WERI-Rb-1 (cell line): ENCODE measurements at regions not wholly inside any gene's neighbourhood (a gene's known extent, or its start where the extent isn't known, plus 50 kb on each side); places are given as distances from the start of the nearest gene placed in this dataset.

Experiments
- DNase-seq: peaks from one replicate; pipeline ENCODE4 v3.0.0-alpha.2; 2020
- H3K27ac ChIP-seq: fragments of 250-450 bp; sonication (Bioruptor Pico); 2 replicates; pipeline ENCODE4 v1.5.1; 2020; ENCODE audit warnings: mild to moderate bottlenecking, moderate library complexity
- H3K27me3 ChIP-seq: fragments of 250-450 bp; sonication (Bioruptor Pico); 2 replicates; pipeline ENCODE4 v1.5.1; 2021; ENCODE audit warnings: mild to moderate bottlenecking, low read depth, moderate library complexity; ENCODE audit not compliant: insufficient read depth, severe bottlenecking
- H3K36me3 ChIP-seq: fragments of 250-450 bp; sonication (Bioruptor Pico); 2 replicates; pipeline ENCODE4 v1.5.1; 2020; ENCODE audit warnings: mild to moderate bottlenecking, moderate library complexity
- H3K4me3 ChIP-seq: 2 replicates; pipeline ENCODE4 v1.5.1; 2011; ENCODE audit warnings: low read depth, mild to moderate bottlenecking, control low read depth, low read length
- H3K9me3 ChIP-seq: fragments of 250-450 bp; sonication (Bioruptor Pico); 2 replicates; pipeline ENCODE4 v1.5.1; 2021; ENCODE audit warnings: mild to moderate bottlenecking, moderate library complexity; ENCODE audit not compliant: severe bottlenecking
- CTCF ChIP-seq: IDR thresholded peaks from 2 replicates; pipeline ENCODE4 v1.5.1; 2011; ENCODE audit warnings: low read depth, mild to moderate bottlenecking, control low read depth, inconsistent platforms, low read length

- H3K36me3 ChIP-seq: no peaks in the 10 kb centered on the region
- no peak overlapping the region for H3K4me3 ChIP-seq
- no peak for TF ChIP-seq CTCF
- DNase-seq: no peak
- no peaks in the 10 kb centered on the region for H3K9me3 ChIP-seq
- no peak overlapping the region for H3K27ac ChIP-seq
- H3K27me3 ChIP-seq: no peaks in the 10 kb centered on the region
These were observed 121.6 kb upstream of the BARHL2 start for GRCh38 chr1:90838720-90839119.

GRCh38 chr1:90837420-90837819 lies 120.3 kb upstream of the BARHL2 start:
- Histone ChIP-seq H3K9me3 (no peaks in the 10 kb centered on the region), H3K4me3 (no peak overlapping the region), H3K27ac (no peak overlapping the region), H3K27me3 (no peaks in the 10 kb centered on the region), H3K36me3 (no peaks in the 10 kb centered on the region)
- DNase-seq: no peak
- TF ChIP-seq CTCF: no peak

GRCh38 chr1:90836345-90836679 lies 119.2 kb upstream of the BARHL2 start:
- H3K9me3 ChIP-seq: no peaks in the 10 kb centered on the region
- H3K27me3 ChIP-seq: no peaks in the 10 kb centered on the region
- H3K4me3 ChIP-seq: no peak overlapping the region
- TF ChIP-seq CTCF: no peak
- no peaks in the 10 kb centered on the region for H3K36me3 ChIP-seq
- no peak overlapping the region for H3K27ac ChIP-seq
- no peak for DNase-seq

GRCh38 chr1:90835661-90836344 lies 118.7 kb upstream of the BARHL2 start:
- no peak overlapping the region for H3K27ac ChIP-seq
- H3K27me3 ChIP-seq: no peaks in the 10 kb centered on the region
- no peak overlapping the region for H3K4me3 ChIP-seq
- DNase-seq: no peak
- no peak for TF ChIP-seq CTCF
- H3K36me3 ChIP-seq: no peaks in the 10 kb centered on the region
- H3K9me3 ChIP-seq: no peaks in the 10 kb centered on the region

- Histone ChIP-seq H3K4me3 (no peak overlapping the region), H3K9me3 (no peaks in the 10 kb centered on the region), H3K36me3 (no peaks in the 10 kb centered on the region), H3K27me3 (no peaks in the 10 kb centered on the region), H3K27ac (no peak overlapping the region)
- TF ChIP-seq CTCF: no peak
- DNase-seq: no peak
These were observed 118.0 kb upstream of the BARHL2 start for GRCh38 chr1:90834886-90835660.
